ENCODE measurements at regions not wholly inside any gene's neighbourhood (a gene's known extent, or its start where the extent isn't known, plus 50 kb on each side); places are given as distances from the start of the nearest gene placed in this dataset.

- TF ChIP-seq REST (IDR thresholded peaks at IDR 0.05; ENCODE audit: unreplicated experiment) = no peak
- no peak for TF ChIP-seq ETS1 (IDR thresholded peaks at IDR 0.05)
- TF ChIP-seq STAT1 (IDR thresholded peaks at IDR 0.05; ENCODE audit: unreplicated experiment) = no peak
These were observed 422.7 kb downstream of the GRIA2 start (continued) for GRCh38 chr4:157643257-157643656.

GRCh38 chr4:157634057-157634456 lies 413.5 kb downstream of the GRIA2 start:
- no peaks in the 10 kb centered on the region for H3K36me3 ChIP-seq (ENCODE audit: insufficient read depth)
- H4K20me1 ChIP-seq (replicated peaks; ENCODE audit: insufficient read depth) = no peaks in the 10 kb centered on the region
- Mint-ChIP-seq H3K27me3 (ENCODE audit: insufficient read depth, low read depth, poor library complexity) (no peaks in the 10 kb centered on the region), H3K27ac (no peak overlapping the region), H3K9me3 (peaks cover 16% of the 10 kb centered on the region), H3K36me3 (ENCODE audit: low read depth) (peaks cover 14% of the 10 kb centered on the region), H3K4me1 (no peaks in the 10 kb centered on the region; the same call in 2 of the 3 replicates), H3K4me3 (no peak overlapping the region)
- H3K9me2 ChIP-seq (ENCODE audit: insufficient read depth) = 0 out of 2 replicates have a peak, but pooled peaks cover 7% of the 10 kb centered on the region
- H3K27me3 ChIP-seq (ENCODE audit: insufficient read depth) = no peaks in the 10 kb centered on the region
- ATAC-seq = no peak
- no peak overlapping the region for H3K4me3 ChIP-seq
- no peaks in the 10 kb centered on the region for H3K79me2 ChIP-seq (replicated peaks; ENCODE audit: insufficient read depth)
- no peak overlapping the region for H2AFZ ChIP-seq
- no peak overlapping the region for H3K4me2 ChIP-seq
- H3K27ac ChIP-seq (ENCODE audit: low read depth) = no peak overlapping the region
- no peaks in the 10 kb centered on the region for H3F3A ChIP-seq (replicated peaks; ENCODE audit: low read depth)
- no peaks in the 10 kb centered on the region for H3K4me1 ChIP-seq (ENCODE audit: insufficient read depth)
- no peak for DNase-seq (ENCODE audit: low spot score)
- TF ChIP-seq ZNF331 (CRISPR knock-in tag; IDR thresholded peaks at IDR 0.05; ENCODE audit: low read depth) (no peak), STAT1 (IDR thresholded peaks at IDR 0.05; ENCODE audit: unreplicated experiment) (no peak), ZNF462 (CRISPR knock-in tag; IDR thresholded peaks at IDR 0.05) (no peak), CTCF (conservative IDR thresholded peaks at IDR 0.05; ENCODE audit: low read depth in 2 of 2) (no peak), POLR2AphosphoS5 (IDR thresholded peaks at IDR 0.05; ENCODE audit: low read depth) (no peak), ETS1 (IDR thresholded peaks at IDR 0.05) (no peak), JUNB (IDR thresholded peaks at IDR 0.05; ENCODE audit: unreplicated experiment) (no peak)
